ENCODE measurements at regions not wholly inside any gene's neighbourhood (a gene's known extent, or its start where the extent isn't known, plus 50 kb on each side); places are given as distances from the start of the nearest gene placed in this dataset.

DNA sequence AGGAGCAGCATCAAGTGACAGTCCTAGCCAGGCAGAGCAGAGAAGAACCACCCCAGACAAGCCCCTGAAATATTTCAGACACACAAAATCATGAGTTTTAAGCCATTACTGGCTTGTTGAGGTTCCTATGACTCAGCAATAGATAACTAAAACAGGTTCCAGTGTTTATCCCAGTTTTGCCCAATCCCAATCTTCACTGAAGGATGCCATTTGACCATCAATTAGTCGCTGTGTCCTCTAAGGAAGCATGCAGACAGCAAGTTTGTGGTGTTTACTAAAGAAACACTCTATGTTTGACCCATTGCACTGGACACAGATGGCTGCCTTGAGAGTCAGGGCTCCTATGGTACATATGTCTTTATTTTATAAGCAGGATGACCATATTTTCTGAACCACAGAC, 186.7 kb downstream of the SYK start:
- Histone ChIP-seq H3K27ac (no peak overlapping the region), H3K27me3 (no peaks in the 10 kb centered on the region), H3K9me3 (no peaks in the 10 kb centered on the region), H3K4me1 (no peaks in the 10 kb centered on the region), H3K36me3 (no peaks in the 10 kb centered on the region), H3K4me3 (no peak overlapping the region)
- no peak for TF ChIP-seq POLR2A (IDR thresholded peaks at IDR 0.05)
- TF ChIP-seq, protein P1, sequence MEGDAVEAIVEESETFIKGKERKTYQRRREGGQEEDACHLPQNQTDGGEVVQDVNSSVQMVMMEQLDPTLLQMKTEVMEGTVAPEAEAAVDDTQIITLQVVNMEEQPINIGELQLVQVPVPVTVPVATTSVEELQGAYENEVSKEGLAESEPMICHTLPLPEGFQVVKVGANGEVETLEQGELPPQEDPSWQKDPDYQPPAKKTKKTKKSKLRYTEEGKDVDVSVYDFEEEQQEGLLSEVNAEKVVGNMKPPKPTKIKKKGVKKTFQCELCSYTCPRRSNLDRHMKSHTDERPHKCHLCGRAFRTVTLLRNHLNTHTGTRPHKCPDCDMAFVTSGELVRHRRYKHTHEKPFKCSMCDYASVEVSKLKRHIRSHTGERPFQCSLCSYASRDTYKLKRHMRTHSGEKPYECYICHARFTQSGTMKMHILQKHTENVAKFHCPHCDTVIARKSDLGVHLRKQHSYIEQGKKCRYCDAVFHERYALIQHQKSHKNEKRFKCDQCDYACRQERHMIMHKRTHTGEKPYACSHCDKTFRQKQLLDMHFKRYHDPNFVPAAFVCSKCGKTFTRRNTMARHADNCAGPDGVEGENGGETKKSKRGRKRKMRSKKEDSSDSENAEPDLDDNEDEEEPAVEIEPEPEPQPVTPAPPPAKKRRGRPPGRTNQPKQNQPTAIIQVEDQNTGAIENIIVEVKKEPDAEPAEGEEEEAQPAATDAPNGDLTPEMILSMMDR (IDR thresholded peaks at IDR 0.05 in 4 of 5, conservative IDR thresholded peaks at IDR 0.05 in 1 of 5) = no peak
- in situ Hi-C loops (cut with MboI; ENCODE audit: low sequenced_read_pairs in 4 of 4) = loop anchor here in 1 of 4 donors (10.0 kb wide), 1 partner anchor 64 kb away; no protein-coding TSS in a partner anchor
- ATAC-seq = no peak
- intact Hi-C loops (cut with DNase I; ENCODE audit: low total_unique reads) = no loop called here
- DNase-seq = no peak

DNA sequence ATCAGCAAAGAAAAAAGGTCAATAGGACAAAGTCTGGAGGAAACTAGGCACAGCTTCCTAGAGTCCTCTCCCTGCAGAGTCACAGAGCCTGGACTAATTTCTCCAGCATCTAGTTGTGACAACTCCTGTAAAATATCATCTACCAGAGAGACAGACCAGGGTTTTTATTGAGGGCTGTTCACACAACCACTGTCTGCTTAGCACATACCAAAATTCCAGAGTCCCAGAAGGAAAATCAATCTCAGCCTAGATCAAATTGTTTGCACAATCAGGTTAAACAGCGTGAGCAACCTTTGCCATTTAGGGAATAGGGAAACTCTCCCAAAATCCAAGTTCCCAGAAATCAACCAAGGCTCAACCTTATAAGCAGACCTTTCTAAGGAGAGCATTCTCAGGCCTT, 190.3 kb downstream of the SYK start:
- H3K4me3 ChIP-seq = no peak overlapping the region
- no peaks in the 10 kb centered on the region for H3K27me3 ChIP-seq
- ATAC-seq (no peak), DNase-seq (no peak)
- H3K9me3 ChIP-seq = no peaks in the 10 kb centered on the region
- TF ChIP-seq, protein P1 (IDR thresholded peaks at IDR 0.05 in 4 of 5, conservative IDR thresholded peaks at IDR 0.05 in 1 of 5) = no peak
- TF ChIP-seq POLR2A (IDR thresholded peaks at IDR 0.05) = no peak
- H3K4me1 ChIP-seq = no peaks in the 10 kb centered on the region
- intact Hi-C loops (cut with DNase I; ENCODE audit: low total_unique reads) (no loop called here), in situ Hi-C loops (cut with MboI; ENCODE audit: low sequenced_read_pairs in 4 of 4) (no loop called here)
- H3K36me3 ChIP-seq = no peaks in the 10 kb centered on the region
- H3K27ac ChIP-seq = no peak overlapping the region

DNA sequence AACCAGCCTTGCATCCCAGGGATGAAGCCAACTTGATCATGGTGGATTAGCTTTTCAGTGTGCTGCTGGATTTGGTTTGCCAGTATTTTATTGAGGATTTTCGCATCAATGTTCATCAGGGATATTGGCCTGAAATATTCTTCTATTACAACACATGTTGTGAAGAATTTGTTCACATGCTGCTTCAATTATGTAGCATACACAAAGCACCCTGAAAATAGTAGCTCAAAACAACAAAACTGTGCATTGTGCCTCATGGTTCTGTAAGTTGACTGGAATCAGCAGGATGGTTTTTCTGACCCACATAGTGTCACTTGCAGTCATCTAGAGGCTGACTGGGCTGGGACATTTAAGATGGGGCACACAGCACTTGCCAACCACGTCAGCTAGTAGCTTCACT, 193.9 kb downstream of the SYK start:
- no peaks in the 10 kb centered on the region for H3K9me3 ChIP-seq
- ATAC-seq (no peak), DNase-seq (no peak)
- H3K36me3 ChIP-seq = no peaks in the 10 kb centered on the region
- TF ChIP-seq POLR2A (IDR thresholded peaks at IDR 0.05) = no peak
- TF ChIP-seq, protein P1 (IDR thresholded peaks at IDR 0.05 in 4 of 5, conservative IDR thresholded peaks at IDR 0.05 in 1 of 5) = no peak
- H3K4me3 ChIP-seq = no peak overlapping the region
- intact Hi-C loops (cut with DNase I; ENCODE audit: low total_unique reads) (no loop called here), in situ Hi-C loops (cut with MboI; ENCODE audit: low sequenced_read_pairs in 4 of 4) (no loop called here)
- H3K27me3 ChIP-seq = no peaks in the 10 kb centered on the region
- H3K27ac ChIP-seq = no peak overlapping the region
- peaks cover 0 to 5% of the 10 kb centered on the region in 2 donors for H3K4me1 ChIP-seq

DNA sequence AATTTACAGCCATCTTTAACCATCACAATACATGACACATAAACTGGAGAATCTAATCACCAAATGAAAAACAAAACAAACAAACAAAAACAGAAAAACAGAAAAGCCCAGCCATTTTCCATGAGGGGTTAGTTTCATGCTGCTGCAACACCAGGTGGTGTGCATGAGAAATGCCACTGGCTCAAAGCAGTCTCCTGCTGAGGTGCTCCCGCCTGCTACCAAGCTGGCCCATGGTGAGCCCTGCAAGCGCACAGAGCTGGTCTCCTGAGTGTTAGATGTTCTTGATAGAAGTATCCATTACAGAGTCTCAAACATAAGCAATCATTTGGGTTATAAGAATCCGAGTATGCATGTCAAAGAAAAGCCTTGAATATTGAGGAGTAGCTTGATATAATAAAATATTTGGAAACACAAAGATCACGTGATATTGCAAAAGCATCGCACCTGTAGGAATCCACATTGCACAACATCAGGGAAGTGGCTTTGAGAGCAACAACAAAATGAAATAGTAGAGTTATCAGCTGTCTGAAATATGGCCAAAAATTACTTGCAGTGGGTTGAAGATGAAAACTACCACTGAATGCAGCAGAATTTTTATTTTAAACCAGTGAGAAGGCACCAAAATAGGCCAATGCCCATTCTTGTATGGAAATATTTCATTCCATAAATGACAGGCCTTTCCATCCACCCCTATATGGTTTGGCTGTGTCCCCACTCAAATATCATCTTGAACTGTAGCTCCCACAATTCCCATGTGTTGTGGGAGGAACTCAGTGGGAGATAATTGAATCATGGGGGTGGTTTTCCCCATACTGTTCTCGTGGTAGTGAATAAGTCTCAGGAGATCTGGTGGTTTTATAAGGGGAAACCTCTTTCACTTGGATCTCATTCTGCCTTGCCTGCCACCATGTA, 194.8 kb downstream of the SYK start:
- intact Hi-C loops (cut with DNase I; ENCODE audit: low total_unique reads) = no loop called here
- in situ Hi-C loops (cut with MboI; ENCODE audit: low sequenced_read_pairs in 4 of 4) = no loop called here
- Histone ChIP-seq H3K36me3 (no peaks in the 10 kb centered on the region), H3K27me3 (no peaks in the 10 kb centered on the region), H3K4me3 (no peak overlapping the region), H3K9me3 (no peaks in the 10 kb centered on the region), H3K27ac (no peak overlapping the region), H3K4me1 (peaks cover 0 to 5% of the 10 kb centered on the region in 2 donors)
- TF ChIP-seq POLR2A (IDR thresholded peaks at IDR 0.05) = no peak
- TF ChIP-seq, protein P1 (IDR thresholded peaks at IDR 0.05 in 4 of 5, conservative IDR thresholded peaks at IDR 0.05 in 1 of 5) = no peak
- ATAC-seq (no peak), DNase-seq (no peak)
